Activated CD4-positive, CD25-positive, alpha-beta regulatory T cell (primary cell): ENCODE measurements at regions not wholly inside any gene's neighbourhood (a gene's known extent, or its start where the extent isn't known, plus 50 kb on each side); places are given as distances from the start of the nearest gene placed in this dataset.

ENCODE experiments used
- DNase-seq, 4 experiments: peaks; one replicate each; lab custom pipeline; 2025; lab: John Stamatoyannopoulos, UW

DNA sequence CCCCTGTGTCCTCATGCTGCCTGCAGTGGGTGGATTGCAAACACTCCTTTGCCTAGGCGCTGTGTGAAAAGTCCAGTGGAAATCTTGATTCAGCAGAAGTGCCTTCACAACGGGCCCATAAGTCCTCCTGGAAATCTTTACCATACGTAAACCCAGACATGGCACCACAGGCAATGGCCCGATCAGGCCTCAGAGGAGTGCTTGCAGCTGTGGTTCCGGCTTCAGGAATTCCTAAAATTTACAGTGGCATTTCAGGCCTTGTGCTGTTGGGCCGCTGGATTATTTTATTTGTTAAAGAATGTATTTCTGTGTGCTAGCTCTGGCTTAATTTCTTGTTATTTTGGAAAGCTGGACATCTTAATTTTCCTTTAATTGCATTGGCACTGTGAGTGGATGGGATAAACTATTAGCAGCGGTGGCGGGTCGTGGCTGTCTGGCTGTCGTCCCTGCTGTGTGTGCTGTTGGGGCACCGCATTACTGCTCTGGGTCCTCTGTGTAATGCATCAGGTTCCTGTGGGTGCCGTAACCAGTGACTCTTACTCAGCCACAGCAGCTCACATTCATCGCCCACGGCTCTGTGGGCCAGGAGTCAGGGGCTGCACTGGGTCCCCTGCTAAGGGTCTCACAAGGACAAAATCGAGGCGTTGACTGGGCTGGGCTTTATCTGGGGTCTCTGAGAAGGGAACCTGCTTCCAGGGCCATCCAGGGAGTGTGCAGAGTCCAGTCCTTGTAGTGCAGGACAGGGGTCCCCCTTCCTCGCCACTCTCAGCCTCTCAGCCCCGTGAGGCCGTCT is 73.1 kb downstream of the RTP5 start:
- no peak for DNase-seq

DNA sequence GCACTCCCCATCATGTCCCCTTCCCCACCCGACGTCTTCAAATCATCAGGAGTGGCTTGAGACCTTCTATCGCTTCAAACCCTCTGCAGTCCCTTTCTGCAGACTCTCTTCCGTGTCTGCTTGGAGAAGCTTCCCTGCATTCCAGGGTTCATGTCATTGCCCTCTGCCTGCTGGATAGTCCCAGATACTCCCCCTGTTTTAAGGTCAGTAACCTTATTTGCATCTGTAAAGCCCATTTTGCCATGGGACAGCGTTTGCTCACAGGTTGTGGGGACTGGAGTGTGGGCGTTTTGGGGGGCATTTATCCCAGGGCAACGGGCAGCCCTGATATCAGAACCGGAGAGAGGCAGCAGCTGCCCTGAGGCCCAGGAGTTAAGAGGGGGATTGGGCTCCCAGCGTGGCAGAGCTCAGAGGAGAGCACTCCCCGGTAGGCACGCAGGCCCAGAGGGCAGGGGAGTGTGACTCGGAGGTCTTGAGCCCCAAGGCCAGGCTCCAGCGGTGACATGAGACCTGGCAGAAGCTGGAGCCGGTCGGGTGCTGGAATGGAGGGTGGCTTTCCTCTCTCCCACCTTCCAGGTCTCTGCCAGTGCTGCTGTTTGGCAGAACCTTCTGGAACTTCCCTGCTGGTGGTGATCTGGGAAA is 73.8 kb downstream of the RTP5 start:
- DNase-seq: no peak

DNA sequence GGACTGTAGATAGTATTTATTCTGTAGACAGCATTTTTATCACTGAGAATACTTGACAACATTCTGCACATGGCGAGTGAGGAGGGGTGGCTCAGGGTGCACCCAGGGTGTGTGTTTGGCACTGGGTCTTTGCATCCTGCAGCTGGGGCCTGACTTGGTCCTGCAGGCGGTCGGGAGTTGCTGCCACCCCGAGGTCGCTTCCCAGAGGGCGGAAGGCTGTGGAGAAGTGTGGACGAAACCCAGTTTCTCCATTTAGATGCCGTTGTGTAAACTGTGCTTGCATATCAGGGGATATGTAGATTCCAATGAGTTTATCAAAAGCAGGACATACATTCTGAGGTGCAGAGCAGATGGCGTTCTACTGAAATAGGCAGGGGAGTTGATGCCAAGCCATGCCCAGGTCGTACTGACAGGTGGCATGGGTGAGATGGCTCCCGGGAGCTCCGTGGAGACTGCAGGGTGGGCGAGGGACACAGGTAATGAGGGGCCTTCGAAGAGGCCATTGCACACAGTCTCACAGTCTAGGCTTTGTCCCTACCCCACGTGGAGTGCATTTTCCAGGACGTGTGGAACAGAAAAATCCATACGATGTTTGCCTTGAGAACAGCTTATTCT is 74.5 kb downstream of the RTP5 start:
- no peak for DNase-seq

DNA sequence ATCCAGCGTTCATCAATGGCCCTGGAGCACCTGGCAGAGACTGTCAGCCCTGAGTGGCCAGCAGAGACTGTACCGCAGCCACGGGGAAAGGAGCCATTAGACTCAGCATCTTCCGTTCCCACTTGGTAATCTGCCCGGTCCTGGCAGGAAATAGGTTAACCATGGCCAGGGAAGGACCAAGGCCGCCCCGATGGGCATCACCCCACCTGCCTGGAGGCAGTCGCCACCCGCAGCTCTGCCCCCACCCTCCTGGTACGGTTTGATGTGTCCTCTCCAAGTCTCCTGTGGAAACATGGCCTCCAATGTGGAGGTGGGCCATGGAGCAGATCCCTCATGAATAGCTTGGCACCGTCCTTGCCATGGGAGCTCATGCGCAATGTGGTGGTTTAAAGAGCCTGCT is 75.3 kb downstream of the RTP5 start:
- DNase-seq: no peak

DNA sequence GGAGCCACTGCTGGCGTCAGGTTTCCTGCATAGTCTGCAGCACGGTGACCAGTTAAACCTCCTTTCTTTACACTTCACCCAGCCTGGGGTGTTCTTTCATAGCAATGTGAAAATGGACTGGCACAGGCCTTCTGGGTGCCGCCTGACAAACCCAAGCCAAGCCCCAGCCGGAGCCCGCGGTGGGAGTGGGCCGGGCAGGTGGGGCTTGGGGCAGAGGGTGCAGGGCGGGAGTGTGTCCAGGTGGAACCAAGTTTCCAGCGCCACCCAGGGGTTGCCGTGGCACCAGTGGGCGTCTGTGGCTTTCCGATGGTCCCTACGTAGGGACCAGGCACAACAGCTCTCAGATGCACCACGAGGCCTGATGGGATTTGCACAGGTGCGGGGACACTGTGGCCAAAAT is 75.8 kb downstream of the RTP5 start:
- no peak for DNase-seq

DNA sequence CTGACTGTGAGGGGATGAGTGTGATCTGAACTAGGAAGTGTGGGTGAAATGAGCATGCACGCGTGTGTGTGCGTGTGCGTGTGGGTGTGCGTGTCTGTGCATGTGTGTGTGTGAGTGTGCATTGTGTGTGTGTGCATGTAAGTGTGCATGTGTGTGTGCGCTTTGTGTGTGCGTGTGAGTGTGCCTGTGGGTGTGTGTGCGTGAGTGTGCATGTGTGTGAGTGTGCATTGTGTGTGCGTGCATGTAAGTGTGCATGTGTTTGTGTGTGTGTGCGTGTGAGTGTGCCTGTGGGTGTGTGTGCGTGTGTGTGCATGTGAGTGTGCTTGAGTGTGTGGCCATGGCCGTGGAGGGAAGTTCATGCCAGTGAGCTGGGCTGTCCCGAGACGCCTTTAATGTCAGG is 76.3 kb downstream of the RTP5 start:
- DNase-seq: no peak

DNA sequence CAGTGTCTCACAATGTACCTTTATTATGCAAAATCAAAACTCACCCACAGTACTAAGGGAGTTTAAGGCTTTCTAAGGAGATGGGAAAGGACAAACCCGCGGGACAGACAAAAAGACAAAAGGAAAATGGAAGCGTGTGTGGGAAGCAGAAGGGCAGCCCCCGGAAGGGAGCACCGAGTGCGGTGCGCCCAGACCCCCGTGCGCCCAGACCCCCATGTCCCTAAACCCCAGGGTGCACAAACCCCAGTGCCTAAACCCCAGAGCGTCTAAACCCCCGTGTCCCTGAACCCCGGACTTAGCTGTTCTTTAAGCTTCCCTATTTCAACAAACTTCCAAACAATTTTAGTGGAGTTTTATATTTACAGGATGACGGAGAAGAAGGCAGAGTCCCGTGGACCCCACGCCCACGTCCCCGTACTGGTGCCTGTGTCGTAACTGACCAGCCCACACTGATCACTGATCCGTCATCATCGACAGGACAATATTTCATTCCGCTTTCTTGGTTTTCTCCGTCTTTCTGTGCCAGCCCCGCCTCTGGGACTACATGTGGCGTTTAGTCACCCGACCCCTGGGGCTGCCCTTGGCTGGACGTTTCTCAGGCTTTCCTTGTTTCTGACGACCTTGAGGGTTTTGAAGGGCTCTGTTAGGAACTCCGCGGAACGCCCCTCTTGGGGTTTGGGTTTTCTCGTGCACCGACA is 76.9 kb downstream of the RTP5 start:
- DNase-seq: no peak

DNA sequence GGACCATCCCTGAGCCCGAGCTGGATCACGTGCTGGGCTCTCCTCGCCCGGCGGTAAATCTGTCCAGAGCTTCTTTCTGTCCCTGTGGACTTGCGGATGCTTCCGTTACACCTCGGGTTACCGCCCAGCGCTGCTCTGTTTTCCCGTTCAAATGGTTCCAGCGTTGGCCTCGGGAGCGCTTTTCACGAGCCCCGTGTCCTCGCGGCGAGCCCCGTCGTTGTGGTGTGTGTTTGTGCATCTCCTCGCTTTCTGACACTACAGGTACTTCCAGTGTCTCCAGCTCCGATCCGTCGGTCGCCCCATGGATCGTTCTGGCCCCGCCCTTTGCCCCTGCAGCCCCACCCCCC is 77.4 kb downstream of the RTP5 start:
- DNase-seq: no peak

DNA sequence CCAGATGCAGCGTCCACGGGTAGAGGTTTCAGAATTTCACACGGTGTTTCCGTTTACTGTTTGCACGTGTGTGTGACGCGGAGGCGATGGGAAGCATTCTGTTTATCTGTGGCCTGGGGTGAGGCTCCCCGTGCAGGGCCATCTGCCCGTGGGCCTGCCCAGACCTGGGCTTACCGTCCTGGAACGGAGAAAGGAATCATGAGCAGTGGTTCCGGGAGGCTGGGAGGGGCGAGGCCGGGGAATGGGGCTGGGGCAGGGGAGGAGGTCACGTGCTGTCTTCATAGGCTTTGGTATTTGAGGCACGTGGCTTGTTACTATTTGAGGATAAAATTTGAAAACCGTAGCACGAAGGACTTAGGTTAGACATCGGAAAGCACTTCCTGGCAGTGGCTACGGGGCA is 77.9 kb downstream of the RTP5 start:
- no peak for DNase-seq

DNA sequence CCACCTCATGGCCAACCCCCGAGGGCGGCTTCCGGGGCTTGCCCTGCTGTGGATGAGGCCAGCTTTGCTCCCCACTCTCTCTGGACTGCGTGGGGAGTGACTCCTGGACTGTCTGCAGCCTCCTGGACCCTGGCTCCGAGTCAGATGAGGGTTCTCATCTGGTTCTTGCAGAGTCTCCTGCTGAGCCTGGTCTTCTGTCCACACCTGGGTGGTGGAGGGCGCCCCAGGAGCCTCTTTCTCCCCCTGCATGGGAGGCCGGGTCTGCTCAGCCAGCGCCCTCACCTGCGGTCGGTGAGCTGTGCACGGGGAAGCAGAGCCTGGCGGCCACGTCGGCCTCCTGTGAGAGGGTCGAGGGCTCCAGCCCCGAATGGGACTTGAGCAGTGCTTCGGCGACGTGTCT is 78.3 kb downstream of the RTP5 start:
- no peak for DNase-seq

DNA sequence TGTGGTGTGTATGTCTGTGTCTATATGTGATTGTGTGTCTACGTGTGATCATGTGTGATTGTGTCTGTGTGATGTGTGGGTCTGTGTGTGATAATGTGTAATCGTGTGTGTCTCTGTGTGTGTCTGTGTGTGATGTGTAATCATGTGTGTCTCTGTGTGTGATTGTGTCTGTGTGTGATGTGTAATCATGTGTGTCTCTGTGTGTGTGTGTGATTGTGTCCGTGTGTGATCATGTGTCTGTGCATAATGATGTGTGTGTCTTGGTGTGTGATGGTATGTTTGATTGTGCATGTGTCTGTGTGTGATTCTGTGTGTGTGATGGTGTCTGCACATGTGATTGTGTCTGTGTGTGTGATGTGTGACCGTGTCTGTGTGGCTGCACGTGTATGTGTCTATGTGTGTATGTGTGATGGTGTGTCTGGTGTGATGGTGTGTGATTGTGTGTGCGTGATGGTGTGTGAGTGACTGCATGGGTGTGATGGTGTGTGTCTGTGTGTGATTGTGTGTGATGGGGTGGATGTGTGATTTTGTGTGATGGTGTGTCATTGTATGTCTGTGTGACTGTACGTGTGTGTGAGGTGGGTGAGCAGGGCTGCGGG is 78.9 kb downstream of the RTP5 start:
- DNase-seq: no peak

DNA sequence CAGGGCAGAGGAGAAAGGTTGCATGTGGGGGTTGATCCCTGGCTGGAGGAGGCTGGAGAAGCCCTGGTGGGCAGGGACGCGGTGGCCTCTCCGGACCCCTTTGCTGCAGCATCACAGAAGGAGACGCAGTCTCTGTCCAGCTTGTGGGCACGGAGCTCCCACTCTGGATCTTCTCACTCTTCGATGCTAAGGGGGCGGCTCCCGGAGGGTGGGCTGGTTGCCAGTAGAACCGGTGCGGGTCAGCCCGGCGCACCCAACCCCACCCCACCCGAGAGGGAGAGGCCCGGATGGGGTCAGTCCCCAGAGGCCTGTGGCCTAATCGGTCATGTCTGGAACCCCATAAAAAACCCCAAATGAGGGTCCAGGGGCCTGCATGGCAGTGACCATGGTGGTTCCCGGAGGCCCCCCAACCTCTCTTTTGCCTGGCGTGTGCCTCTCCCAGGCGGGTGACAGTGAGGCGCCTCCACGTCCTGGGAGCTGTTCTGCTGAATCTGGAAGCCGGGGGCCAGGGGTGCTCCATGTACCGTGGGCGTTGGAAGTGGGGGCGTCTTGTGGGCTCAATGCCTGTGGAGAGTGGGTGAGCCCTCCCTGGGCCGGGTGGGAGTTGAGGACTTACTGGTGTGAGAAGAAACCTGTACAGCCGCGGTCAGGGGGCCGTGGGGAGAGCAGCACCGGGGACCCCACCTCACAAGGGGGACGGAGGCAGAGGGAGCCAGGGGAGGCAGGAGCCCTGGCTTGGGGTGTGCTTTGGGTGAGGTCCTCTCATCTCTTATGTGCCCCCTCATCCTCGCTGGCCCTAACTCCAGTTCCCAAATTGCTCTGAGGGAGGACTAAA is 79.6 kb downstream of the RTP5 start:
- DNase-seq: no peak

DNA sequence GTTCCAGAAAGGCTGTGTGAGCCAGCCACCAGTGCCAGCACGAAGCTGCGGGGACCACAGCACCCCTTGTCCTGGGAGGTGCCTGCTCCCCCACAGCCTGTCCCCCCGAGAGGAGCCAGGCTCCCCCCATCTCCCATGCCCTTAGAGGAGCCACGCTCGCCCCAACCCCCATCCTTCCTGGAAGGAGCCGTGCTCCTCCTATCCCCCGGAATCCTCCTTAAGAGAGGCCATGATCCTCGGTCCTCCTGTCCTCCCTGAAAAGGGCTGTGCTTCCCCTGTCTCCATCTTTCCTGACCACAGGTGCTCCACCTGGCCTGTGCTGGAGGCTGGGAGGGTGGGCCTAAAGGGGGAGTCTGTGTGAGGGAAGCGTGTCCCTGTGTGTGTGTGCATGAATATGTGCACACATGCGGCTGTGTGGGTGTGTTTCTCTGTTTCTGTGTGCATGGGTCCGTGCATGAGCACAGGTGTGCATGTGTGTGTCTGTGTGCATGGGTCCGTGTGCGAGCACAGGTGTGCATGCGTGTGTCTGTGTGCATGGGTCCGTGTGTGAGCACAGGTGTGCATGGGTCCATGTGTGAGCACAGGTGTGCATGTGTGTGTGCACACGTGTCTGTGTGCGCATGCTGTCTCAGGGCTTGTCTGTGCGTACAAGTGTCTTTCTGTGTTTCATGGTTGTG is 80.3 kb downstream of the RTP5 start:
- DNase-seq: no peak

DNA sequence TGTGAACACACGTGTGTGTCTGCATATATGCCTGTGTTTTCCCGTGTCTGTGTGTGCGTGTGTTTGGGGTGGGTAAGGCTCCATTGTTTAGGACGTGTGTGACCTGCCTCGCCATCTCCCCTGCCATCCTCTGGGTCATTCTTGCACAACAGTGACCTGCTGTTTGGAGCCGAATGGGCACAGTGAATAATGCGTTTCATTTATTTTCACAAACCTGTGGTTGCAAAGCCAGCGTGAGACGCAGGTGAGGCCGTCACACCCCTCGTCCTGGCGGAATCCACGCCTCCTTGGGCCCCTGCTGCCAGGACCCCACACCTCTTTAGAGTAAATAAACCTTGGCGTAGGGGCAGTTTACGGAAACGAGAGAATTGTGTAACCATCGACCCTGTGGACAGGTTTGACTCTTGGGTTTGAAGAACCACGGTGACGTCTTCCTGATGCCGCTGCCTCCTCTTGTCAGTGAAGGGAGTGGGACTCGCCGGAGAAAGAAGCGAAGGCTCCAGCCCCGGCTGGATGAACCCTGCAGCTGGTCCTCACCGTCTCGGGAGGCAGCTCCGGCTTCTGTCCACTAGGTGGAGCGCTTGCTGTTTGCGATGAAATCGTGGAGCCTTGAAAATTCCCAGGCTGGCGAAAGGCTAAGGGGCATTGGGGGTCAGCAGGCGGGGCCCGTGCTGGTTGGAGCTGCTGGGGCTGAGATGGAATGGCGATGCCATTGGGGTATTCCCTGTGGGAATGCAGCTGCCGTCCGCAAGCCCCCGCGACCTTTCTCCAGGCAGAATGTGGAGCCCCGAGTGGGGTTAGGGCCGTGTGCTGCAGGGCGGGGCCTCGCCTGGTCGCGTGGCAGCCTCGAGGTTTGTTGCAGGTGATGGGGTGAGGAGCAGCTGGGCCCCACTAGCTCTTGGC is 81.1 kb downstream of the RTP5 start:
- DNase-seq: peak; percentile 22 to 41 (median 29)

DNA sequence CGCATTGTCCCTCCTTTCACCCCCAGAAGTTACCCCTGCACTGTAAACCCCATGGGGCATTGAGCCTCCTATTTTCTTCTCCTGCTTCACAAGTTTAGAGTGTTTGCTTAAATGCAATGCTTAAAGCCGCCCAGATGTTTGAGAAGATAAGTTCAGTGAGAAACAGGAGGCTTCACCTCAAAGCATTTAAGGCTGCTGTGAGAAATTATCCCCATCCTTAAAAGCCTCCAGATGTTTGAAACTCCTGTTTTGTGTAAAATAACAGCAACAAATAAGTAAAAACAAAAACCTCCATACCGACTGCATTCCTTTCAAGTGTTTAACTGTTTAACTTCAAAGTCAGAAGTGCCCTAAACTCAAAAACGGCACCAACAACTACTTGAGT is 81.8 kb downstream of the RTP5 start:
- DNase-seq: no peak

DNA sequence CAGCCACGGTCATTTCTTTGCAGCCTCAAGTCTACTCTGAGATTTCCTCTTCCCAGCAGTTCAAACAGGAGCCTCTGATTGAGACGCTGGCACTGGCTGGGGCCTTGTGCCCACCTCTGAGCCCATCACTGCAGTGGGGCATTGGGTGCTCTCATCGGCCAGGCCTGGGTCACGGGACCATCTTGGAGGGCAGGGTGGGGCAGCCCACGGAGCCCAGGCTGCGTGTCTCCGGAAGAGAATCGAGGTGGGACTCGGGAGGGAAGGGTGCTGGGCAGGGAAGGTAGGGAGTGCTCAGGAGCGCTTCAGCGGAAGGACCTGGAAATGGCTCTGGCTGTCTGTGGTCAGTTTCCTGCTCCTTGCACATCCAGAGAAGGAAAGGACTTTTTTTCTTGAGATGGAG is 82.4 kb downstream of the RTP5 start:
- DNase-seq: no peak

DNA sequence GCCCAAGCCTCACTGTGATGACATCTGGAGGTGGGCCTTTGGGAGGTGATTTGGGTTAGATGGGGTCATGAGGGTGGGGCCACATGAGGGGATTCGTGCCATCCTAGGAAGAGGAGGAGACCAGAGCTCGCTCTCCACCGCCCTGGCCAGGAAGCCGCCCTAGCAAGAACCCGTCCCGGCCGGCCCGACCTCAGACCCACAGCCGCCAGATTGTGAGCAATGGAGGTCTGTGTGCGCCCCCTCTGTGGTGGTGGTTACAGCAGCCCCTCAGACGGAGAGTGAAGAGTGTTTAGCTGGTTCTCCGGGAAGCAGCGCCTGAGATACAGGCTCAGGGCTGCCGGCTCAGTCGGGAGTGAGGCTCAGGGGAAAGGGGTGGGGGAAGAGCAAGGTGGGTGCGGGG is 83.3 kb downstream of the RTP5 start:
- DNase-seq: no peak

DNA sequence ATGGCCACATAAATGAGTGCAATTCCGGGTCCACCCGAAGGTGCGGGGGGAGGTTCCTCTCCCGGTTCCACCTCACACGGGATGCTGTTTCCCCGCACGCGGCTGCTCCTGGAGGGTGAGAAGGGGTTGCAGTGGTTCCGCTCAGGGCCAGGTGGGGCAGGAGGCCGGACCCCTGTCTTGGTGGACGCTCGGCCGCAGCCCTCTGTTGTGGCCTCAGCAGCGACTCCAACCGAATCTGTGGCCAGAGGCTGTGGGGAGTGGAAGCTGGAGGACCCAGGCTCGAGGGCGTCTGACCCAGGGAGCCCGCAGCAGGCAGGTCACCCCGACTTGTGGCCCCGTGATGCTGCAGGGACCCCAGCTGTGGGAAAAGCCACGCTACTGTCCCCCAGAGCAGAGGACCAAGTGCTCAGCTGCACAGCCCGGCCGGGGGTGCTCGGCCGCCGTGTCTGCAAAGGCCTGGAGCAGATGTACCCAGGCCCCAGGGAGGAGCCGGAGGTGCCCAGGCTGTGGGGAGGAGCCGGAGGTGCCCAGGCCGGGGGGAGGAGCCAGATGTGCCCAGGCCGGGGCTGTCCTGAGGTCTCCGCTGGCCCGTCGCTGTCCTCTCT is 83.9 kb downstream of the RTP5 start:
- no peak for DNase-seq

DNA sequence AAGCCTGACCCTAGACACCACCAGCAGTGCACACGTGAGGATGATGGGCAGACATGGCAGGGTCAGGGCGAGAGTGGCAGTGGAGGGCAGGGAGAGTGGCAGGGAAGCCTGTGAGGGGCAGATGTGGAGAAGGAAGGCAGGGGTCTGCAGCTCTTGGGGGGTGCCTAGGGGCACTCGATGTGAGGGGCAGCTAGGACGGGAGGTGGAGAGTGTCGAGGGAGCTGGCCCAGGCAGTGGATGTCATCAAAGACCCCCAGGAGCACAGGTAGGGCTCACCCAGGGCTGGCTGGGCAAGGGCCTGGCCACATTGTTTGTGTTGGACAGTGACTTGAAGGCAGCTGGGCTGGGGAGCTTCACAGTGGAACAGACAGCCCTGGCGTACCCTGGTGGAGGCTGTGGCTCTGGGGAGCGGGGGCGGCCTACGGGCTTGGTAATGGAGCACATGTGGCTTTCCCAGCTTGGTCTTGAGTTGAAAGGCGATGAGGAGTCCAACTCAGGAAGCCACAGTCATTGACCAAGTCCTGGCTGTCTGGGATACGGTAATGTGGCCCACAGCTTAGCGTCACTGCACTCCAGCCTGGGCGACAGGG is 87.1 kb downstream of the RTP5 start:
- no peak for DNase-seq
